Stimulated activated effector memory CD8-positive, alpha-beta T cell treated with anti-CD3 and anti-CD28 coated beads, Interleukin-12 subunit alpha, Interleukin-12 subunit beta, amount 100 ng/mL, for 72 hours (primary cell): ENCODE measurements at regions not wholly inside any gene's neighbourhood (a gene's known extent, or its start where the extent isn't known, plus 50 kb on each side); places are given as distances from the start of the nearest gene placed in this dataset.
A peak's percentile ranks its signal among the peaks of the same experiment; 100 is the strongest.
"Not testable (repeated sequence)": the region's sequence is repeated elsewhere in the genome, so short reads cannot be mapped to it uniquely, and the experiment has no call there.

ENCODE experiments used
- ATAC-seq: fragments of 150-1000 bp; cut with Tn5 transposase; 2 replicates; pipeline ENCODE4 v1.10.0; 2021
- DNase-seq, 2 donors: peaks; one replicate each; pipeline ENCODE4 v3.0.0; 2021 to 2022; ENCODE audit warnings: low spot score in 2 of 2
- H3K27ac Mint-ChIP-seq: one replicate; pipeline ENCODE4 v1.8.0; 2022; ENCODE audit warnings: mild to moderate bottlenecking, mixed read lengths
- H3K36me3 Mint-ChIP-seq: one replicate; pipeline ENCODE4 v1.8.0; 2022; ENCODE audit warnings: mild to moderate bottlenecking, mixed read lengths
- H3K4me1 Mint-ChIP-seq: one replicate; pipeline ENCODE4 v1.8.0; 2022; ENCODE audit warnings: mixed read lengths
- H3K4me3 Mint-ChIP-seq: one replicate; pipeline ENCODE4 v1.8.0; 2022; ENCODE audit warnings: mild to moderate bottlenecking, mixed read lengths
- H3K9me3 Mint-ChIP-seq: one replicate; pipeline ENCODE4 v1.8.0; 2022; ENCODE audit warnings: mixed read lengths

GRCh38 chr16:21487956-21488355, 111.4 kb upstream of the METTL9 start:
- not testable (repeated sequence) for H3K27ac Mint-ChIP-seq

GRCh38 chr16:21499046-21499445, 100.3 kb upstream of the METTL9 start:
- ATAC-seq, DNase-seq, H3K9me3 Mint-ChIP-seq, H3K4me3 Mint-ChIP-seq, H3K27ac Mint-ChIP-seq: not testable (repeated sequence)
- H3K36me3 Mint-ChIP-seq, result peaks cover 32% of the 10 kb centered on the region
- peaks cover 14% of the 10 kb centered on the region for H3K4me1 Mint-ChIP-seq

More at GRCh38 chr16:21487956-21488355, 111.4 kb upstream of the METTL9 start:
- DNase-seq, H3K36me3 Mint-ChIP-seq, ATAC-seq, H3K4me3 Mint-ChIP-seq, H3K4me1 Mint-ChIP-seq, H3K9me3 Mint-ChIP-seq: not testable (repeated sequence)

- not testable (repeated sequence) for H3K9me3 Mint-ChIP-seq
- DNase-seq, result peak in 1 of 2 donors; percentile 70
- H3K36me3 Mint-ChIP-seq, result peaks cover 46% of the 10 kb centered on the region
- peak overlapping the region; percentile 81 for H3K4me3 Mint-ChIP-seq
- ATAC-seq, result peak; percentile 82
- H3K4me1 Mint-ChIP-seq, result peaks cover 19% of the 10 kb centered on the region
- peak overlapping the region; percentile 93 for H3K27ac Mint-ChIP-seq
Observed at GRCh38 chr16:21501223-21501868, 98.0 kb upstream of the METTL9 start.

GRCh38 chr16:21501869-21502667, 97.3 kb upstream of the METTL9 start:
- DNase-seq, result peak; percentile 96 to 99
- Mint-ChIP-seq H3K36me3 (peaks cover 53% of the 10 kb centered on the region), H3K4me3 (peak overlapping the region; percentile 81), H3K4me1 (peaks cover 26% of the 10 kb centered on the region), H3K27ac (peak overlapping the region; percentile 93), H3K9me3 (no peaks in the 10 kb centered on the region)
- ATAC-seq, result peak; percentile 85

- Mint-ChIP-seq H3K4me3 (peak overlapping the region; percentile 81), H3K27ac (peak overlapping the region; percentile 93), H3K36me3 (peaks cover 67% of the 10 kb centered on the region), H3K4me1 (peaks cover 41% of the 10 kb centered on the region)
- H3K9me3 Mint-ChIP-seq, ATAC-seq: not testable (repeated sequence)
- peak in 1 of 2 donors; percentile 2 for DNase-seq
Observed at GRCh38 chr16:21503574-21503920, 95.8 kb upstream of the METTL9 start.

GRCh38 chr16:21503941-21504832, 95.2 kb upstream of the METTL9 start:
- Mint-ChIP-seq H3K4me1 (peaks cover 47% of the 10 kb centered on the region), H3K27ac (peak overlapping the region; percentile 93), H3K36me3 (peaks cover 74% of the 10 kb centered on the region), H3K4me3 (peak overlapping the region; percentile 81)
- not testable (repeated sequence) for ATAC-seq, H3K9me3 Mint-ChIP-seq
- peak; percentile 6 to 49 for DNase-seq

- peaks cover 91% of the 10 kb centered on the region for H3K36me3 Mint-ChIP-seq
Observed at GRCh38 chr16:21505751-21506520, 93.4 kb upstream of the METTL9 start.

GRCh38 chr16:21506857-21507456, 92.4 kb upstream of the METTL9 start:
- Mint-ChIP-seq H3K36me3 (peaks cover 91% of the 10 kb centered on the region), H3K4me1 (peaks cover 75% of the 10 kb centered on the region)

More at GRCh38 chr16:21505751-21506520, 93.4 kb upstream of the METTL9 start:
- peak in 1 of 2 donors; percentile 50 for DNase-seq
- Mint-ChIP-seq H3K27ac (peak overlapping the region; percentile 98), H3K4me1 (peaks cover 64% of the 10 kb centered on the region), H3K4me3 (peak overlapping the region; percentile 84)
- not testable (repeated sequence) for ATAC-seq, H3K9me3 Mint-ChIP-seq

GRCh38 chr16:21507631-21508305, 91.6 kb upstream of the METTL9 start:
- H3K36me3 Mint-ChIP-seq, result peaks cover 91% of the 10 kb centered on the region
- peaks cover 81% of the 10 kb centered on the region for H3K4me1 Mint-ChIP-seq
- peak overlapping the region; percentile 98 for H3K27ac Mint-ChIP-seq
- H3K4me3 Mint-ChIP-seq, result peak overlapping the region; percentile 84
- peak; percentile 10 to 63 for DNase-seq
- ATAC-seq, H3K9me3 Mint-ChIP-seq: not testable (repeated sequence)

More at GRCh38 chr16:21506857-21507456, 92.4 kb upstream of the METTL9 start:
- not testable (repeated sequence) for H3K9me3 Mint-ChIP-seq
- ATAC-seq, result peak; percentile 67
- H3K27ac Mint-ChIP-seq, result peak overlapping the region; percentile 98
- peak overlapping the region; percentile 84 for H3K4me3 Mint-ChIP-seq
- DNase-seq, result peak; percentile 66 to 89

- ATAC-seq, result peak; percentile 74
- peak overlapping the region; percentile 84 for H3K4me3 Mint-ChIP-seq
Observed at GRCh38 chr16:21508661-21509436, 90.5 kb upstream of the METTL9 start.

GRCh38 chr16:21509437-21510086, 89.8 kb upstream of the METTL9 start:
- not testable (repeated sequence) for ATAC-seq, H3K9me3 Mint-ChIP-seq
- DNase-seq, result peak in 1 of 2 donors; percentile 58
- H3K4me3 Mint-ChIP-seq, result peak overlapping the region; percentile 84
- H3K4me1 Mint-ChIP-seq, result peaks cover 85% of the 10 kb centered on the region
- peaks cover 91% of the 10 kb centered on the region for H3K36me3 Mint-ChIP-seq
- H3K27ac Mint-ChIP-seq, result peak overlapping the region; percentile 98

More at GRCh38 chr16:21508661-21509436, 90.5 kb upstream of the METTL9 start:
- DNase-seq, result peak in 1 of 2 donors; percentile 66
- Mint-ChIP-seq H3K27ac (peak overlapping the region; percentile 98), H3K36me3 (peaks cover 91% of the 10 kb centered on the region), H3K4me1 (peaks cover 80% of the 10 kb centered on the region)
- not testable (repeated sequence) for H3K9me3 Mint-ChIP-seq

- H3K9me3 Mint-ChIP-seq, ATAC-seq: not testable (repeated sequence)
- H3K4me1 Mint-ChIP-seq, result peaks cover 95% of the 10 kb centered on the region
- peak overlapping the region; percentile 98 for H3K27ac Mint-ChIP-seq
- peak overlapping the region; percentile 55 for H3K4me3 Mint-ChIP-seq
- peak in 1 of 2 donors; percentile 47 for DNase-seq
- H3K36me3 Mint-ChIP-seq, result peaks cover 97% of the 10 kb centered on the region
Observed at GRCh38 chr16:21510869-21511255, 88.5 kb upstream of the METTL9 start.
